ENCODE measurements at regions not wholly inside any gene's neighbourhood (a gene's known extent, or its start where the extent isn't known, plus 50 kb on each side); places are given as distances from the start of the nearest gene placed in this dataset.

DNA sequence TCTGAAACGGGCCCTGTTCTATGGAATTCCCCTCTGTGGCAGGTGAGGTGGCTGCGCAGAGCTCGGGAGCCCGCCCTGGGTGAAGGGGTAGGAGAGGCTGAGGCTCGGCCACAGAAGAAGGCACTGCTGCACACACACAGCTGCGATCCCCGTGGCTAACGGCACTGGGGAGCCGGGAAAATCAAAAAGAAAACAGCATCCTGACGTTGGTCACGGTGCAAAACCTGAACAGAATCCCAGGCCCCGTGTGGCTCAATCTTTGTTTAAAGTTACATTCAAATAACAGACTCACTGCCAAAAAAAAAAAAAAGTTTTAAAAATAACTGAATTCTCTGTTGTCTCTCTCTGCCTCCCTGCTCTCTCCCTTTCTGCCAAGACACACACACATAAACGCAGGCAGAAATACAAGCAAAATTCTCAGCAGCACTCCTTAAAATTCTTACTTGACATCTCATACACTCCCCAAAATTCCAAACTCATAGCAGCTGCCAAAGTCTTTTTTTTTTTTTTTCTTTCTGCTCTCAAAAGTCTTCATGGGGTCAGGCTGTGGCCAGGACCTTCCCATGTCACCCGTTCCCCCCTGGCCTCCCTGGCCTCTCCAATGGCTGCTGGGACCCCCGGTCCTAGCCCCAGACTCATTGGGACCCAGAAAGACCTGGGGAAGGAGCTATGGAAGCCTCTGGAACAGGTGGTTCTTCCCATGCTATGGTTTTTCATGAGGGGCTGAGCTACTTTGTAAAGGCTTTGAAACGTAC is 248.8 kb downstream of the TTLL2 start:
- TF ChIP-seq, protein P1, sequence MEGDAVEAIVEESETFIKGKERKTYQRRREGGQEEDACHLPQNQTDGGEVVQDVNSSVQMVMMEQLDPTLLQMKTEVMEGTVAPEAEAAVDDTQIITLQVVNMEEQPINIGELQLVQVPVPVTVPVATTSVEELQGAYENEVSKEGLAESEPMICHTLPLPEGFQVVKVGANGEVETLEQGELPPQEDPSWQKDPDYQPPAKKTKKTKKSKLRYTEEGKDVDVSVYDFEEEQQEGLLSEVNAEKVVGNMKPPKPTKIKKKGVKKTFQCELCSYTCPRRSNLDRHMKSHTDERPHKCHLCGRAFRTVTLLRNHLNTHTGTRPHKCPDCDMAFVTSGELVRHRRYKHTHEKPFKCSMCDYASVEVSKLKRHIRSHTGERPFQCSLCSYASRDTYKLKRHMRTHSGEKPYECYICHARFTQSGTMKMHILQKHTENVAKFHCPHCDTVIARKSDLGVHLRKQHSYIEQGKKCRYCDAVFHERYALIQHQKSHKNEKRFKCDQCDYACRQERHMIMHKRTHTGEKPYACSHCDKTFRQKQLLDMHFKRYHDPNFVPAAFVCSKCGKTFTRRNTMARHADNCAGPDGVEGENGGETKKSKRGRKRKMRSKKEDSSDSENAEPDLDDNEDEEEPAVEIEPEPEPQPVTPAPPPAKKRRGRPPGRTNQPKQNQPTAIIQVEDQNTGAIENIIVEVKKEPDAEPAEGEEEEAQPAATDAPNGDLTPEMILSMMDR (IDR thresholded peaks at IDR 0.05; ENCODE audit: borderline replicate concordance, extremely low read depth, low read length, poor library complexity, severe bottlenecking) = no peak
- no peak for TF ChIP-seq EZH2 (IDR thresholded peaks at IDR 0.05; ENCODE audit: borderline replicate concordance, low read depth, low read length, severe bottlenecking)
